ENCODE measurements at regions not wholly inside any gene's neighbourhood (a gene's known extent, or its start where the extent isn't known, plus 50 kb on each side); places are given as distances from the start of the nearest gene placed in this dataset.

GRCh38 chrX:138769918-138770317, 58.4 kb upstream of the FGF13 start:
- Histone ChIP-seq H3K4me2 (no peak overlapping the region), H3K27ac (no peak overlapping the region), H3K9me3 (ENCODE audit: insufficient read depth, low read depth) (no peaks in the 10 kb centered on the region), H2AFZ (no peak overlapping the region), H3K4me3 (no peak overlapping the region), H3F3A (ENCODE audit: insufficient read depth, low read depth) (no peaks in the 10 kb centered on the region), H4K20me1 (ENCODE audit: insufficient read depth) (no peaks in the 10 kb centered on the region; the same call in 1 of the 2 replicates), H3K36me3 (ENCODE audit: low read depth) (no peaks in the 10 kb centered on the region), H3K27me3 (ENCODE audit: insufficient read depth, low read depth) (no peaks in the 10 kb centered on the region), H3K4me1 (replicated peaks; ENCODE audit: insufficient read depth) (no peaks in the 10 kb centered on the region), H3K79me2 (ENCODE audit: low read depth) (no peaks in the 10 kb centered on the region), H3K9me2 (ENCODE audit: insufficient read depth) (no peaks in the 10 kb centered on the region)
- no peak for DNase-seq
- BruUV-seq (replicated peaks) = no TSS peak
- intact Hi-C loops (cut with micrococcal nuclease; ENCODE audit: unreplicated experiment) = no loop called here
- ChIA-PET POLR2A (ENCODE audit: unreplicated experiment) (no interaction called here), CTCF (no interaction called here)
- no peak for TF ChIP-seq CTCF (conservative IDR thresholded peaks at IDR 0.05)
- no peak for TF ChIP-seq EZH2 (IDR thresholded peaks at IDR 0.05; ENCODE audit: low read depth)

DNA sequence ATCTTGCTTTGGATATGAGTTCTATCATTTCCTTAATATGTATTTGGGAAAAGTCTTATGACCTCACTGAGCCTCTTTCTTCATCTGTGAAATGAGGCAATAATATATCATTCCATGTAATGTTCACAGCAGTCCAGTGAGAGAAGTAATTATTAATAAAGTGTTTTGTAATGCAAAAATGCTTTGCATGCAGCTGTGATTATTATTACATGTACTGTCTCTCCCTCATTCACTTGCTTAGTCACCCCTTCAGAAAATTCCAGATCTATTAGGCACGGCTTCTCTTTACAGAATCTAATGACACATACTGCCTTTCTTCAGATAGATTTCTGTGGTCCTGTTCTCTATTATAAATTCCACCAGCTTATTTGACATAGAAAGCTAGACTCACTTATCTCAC, 53.5 kb upstream of the FGF13 start:
- no peak for DNase-seq
- H3K4me2 ChIP-seq = no peak overlapping the region
- no peak overlapping the region for H3K4me3 ChIP-seq
- H2AFZ ChIP-seq = no peak overlapping the region
- no TSS peak for BruUV-seq (replicated peaks)
- H3K4me1 ChIP-seq (replicated peaks; ENCODE audit: insufficient read depth) = no peaks in the 10 kb centered on the region
- H3K36me3 ChIP-seq (ENCODE audit: low read depth) = no peaks in the 10 kb centered on the region
- H3F3A ChIP-seq (ENCODE audit: insufficient read depth, low read depth) = no peaks in the 10 kb centered on the region
- H3K27ac ChIP-seq = no peak overlapping the region
- TF ChIP-seq EZH2 (IDR thresholded peaks at IDR 0.05; ENCODE audit: low read depth) (no peak), CTCF (conservative IDR thresholded peaks at IDR 0.05) (no peak)
- no peaks in the 10 kb centered on the region for H3K9me2 ChIP-seq (ENCODE audit: insufficient read depth)
- H3K79me2 ChIP-seq (ENCODE audit: low read depth) = no peaks in the 10 kb centered on the region
- ChIA-PET CTCF (no interaction called here), POLR2A (ENCODE audit: unreplicated experiment) (no interaction called here)
- intact Hi-C loops (cut with micrococcal nuclease; ENCODE audit: unreplicated experiment) = no loop called here
- no peaks in the 10 kb centered on the region; the same call in 1 of the 2 replicates for H4K20me1 ChIP-seq (ENCODE audit: insufficient read depth)
- H3K9me3 ChIP-seq (ENCODE audit: insufficient read depth, low read depth) = no peaks in the 10 kb centered on the region
- H3K27me3 ChIP-seq (ENCODE audit: insufficient read depth, low read depth) = no peaks in the 10 kb centered on the region

GRCh38 chrX:138763761-138764160, 52.2 kb upstream of the FGF13 start:
- Histone ChIP-seq H2AFZ (no peak overlapping the region), H3K27ac (no peak overlapping the region), H3K36me3 (ENCODE audit: low read depth) (no peaks in the 10 kb centered on the region), H3K4me2 (no peak overlapping the region), H3K9me3 (ENCODE audit: insufficient read depth, low read depth) (no peaks in the 10 kb centered on the region), H3K79me2 (ENCODE audit: low read depth) (no peaks in the 10 kb centered on the region), H3K9me2 (ENCODE audit: insufficient read depth) (no peaks in the 10 kb centered on the region), H3K4me3 (no peak overlapping the region), H3F3A (ENCODE audit: insufficient read depth, low read depth) (no peaks in the 10 kb centered on the region), H3K27me3 (ENCODE audit: insufficient read depth, low read depth) (peaks cover under 1% of the 10 kb centered on the region; the same call in 1 of the 2 replicates), H4K20me1 (ENCODE audit: insufficient read depth) (no peaks in the 10 kb centered on the region), H3K4me1 (replicated peaks; ENCODE audit: insufficient read depth) (no peaks in the 10 kb centered on the region)
- DNase-seq = no peak
- TF ChIP-seq EZH2 (IDR thresholded peaks at IDR 0.05; ENCODE audit: low read depth) (no peak), CTCF (conservative IDR thresholded peaks at IDR 0.05) (no peak)
- ChIA-PET POLR2A (ENCODE audit: unreplicated experiment) (interaction anchor here (0.5 kb wide), 1 partner anchor 848 kb away, joined by 5 read pairs; no protein-coding TSS in a partner anchor), CTCF (no interaction called here)
- no TSS peak for BruUV-seq (replicated peaks)
- intact Hi-C loops (cut with micrococcal nuclease; ENCODE audit: unreplicated experiment) = no loop called here
